AG10803 (cell line): ENCODE measurements at regions not wholly inside any gene's neighbourhood (a gene's known extent, or its start where the extent isn't known, plus 50 kb on each side); places are given as distances from the start of the nearest gene placed in this dataset.

ENCODE experiments used
- DNase-seq: peaks from one replicate; pipeline ENCODE4 v3.0.0; 2010; ENCODE audit warnings: low read depth
- H3K4me3 ChIP-seq: 2 replicates; pipeline ENCODE4 v1.5.1; 2011; ENCODE audit warnings: mild to moderate bottlenecking, low read length, control low read depth
- CTCF ChIP-seq: conservative IDR thresholded peaks from 2 replicates; pipeline ENCODE4 v1.5.1; 2011; ENCODE audit warnings: mild to moderate bottlenecking, low read length, control low read depth, inconsistent platforms

- no peak for TF ChIP-seq CTCF
- H3K4me3 ChIP-seq, result no peak overlapping the region
- DNase-seq, result no peak
These were observed 570.1 kb downstream of the FSCB start for GRCh38 chr14:43937001-43937400.

- TF ChIP-seq CTCF, result no peak
- H3K4me3 ChIP-seq, result no peak overlapping the region
These were observed 573.0 kb downstream of the FSCB start for GRCh38 chr14:43934102-43934501.

GRCh38 chr14:43914041-43914693 is 592.9 kb downstream of the FSCB start:
- TF ChIP-seq CTCF, result no peak
- H3K4me3 ChIP-seq, result no peak overlapping the region
- no peak for DNase-seq

More at GRCh38 chr14:43934102-43934501, 573.0 kb downstream of the FSCB start:
- DNase-seq, result no peak

- no peak for TF ChIP-seq CTCF
- no peak for DNase-seq
These were observed 603.9 kb downstream of the FSCB start for GRCh38 chr14:43903209-43903608.

GRCh38 chr14:43901911-43902673 is 605.0 kb downstream of the FSCB start:
- no peak for TF ChIP-seq CTCF
- no peak overlapping the region for H3K4me3 ChIP-seq
- no peak for DNase-seq

More at GRCh38 chr14:43903209-43903608, 603.9 kb downstream of the FSCB start:
- H3K4me3 ChIP-seq, result no peak overlapping the region

GRCh38 chr14:43900173-43900655 is 606.9 kb downstream of the FSCB start:
- DNase-seq, result no peak
- H3K4me3 ChIP-seq, result no peak overlapping the region
- TF ChIP-seq CTCF, result no peak

GRCh38 chr14:43898687-43899086 is 608.4 kb downstream of the FSCB start:
- no peak for TF ChIP-seq CTCF
- DNase-seq, result no peak

More at GRCh38 chr14:43898687-43899086, 608.4 kb downstream of the FSCB start:
- H3K4me3 ChIP-seq, result no peak overlapping the region
